RWPE1 (cell line): ENCODE measurements at regions not wholly inside any gene's neighbourhood (a gene's known extent, or its start where the extent isn't known, plus 50 kb on each side); places are given as distances from the start of the nearest gene placed in this dataset.

ENCODE experiments used
- CTCF ChIA-PET: fragments of 350-600 bp; sonication (Branson Sonifier 250); formaldehyde crosslinking; extraction: SDS; loops from one replicate; lab custom pipeline; 2021; lab: Yijun Ruan, JAX
- POLR2A ChIA-PET: fragments of 400-600 bp; formaldehyde crosslinking; extraction: SDS; loops from one replicate; lab custom pipeline; 2020; ENCODE audit warnings: antibody characterized with exemption; ENCODE audit not compliant: low non-redundant PET; lab: Yijun Ruan, JAX
- DNase-seq: peaks from one replicate; pipeline ENCODE4 v3.0.0; 2012; ENCODE audit warnings: low spot score
- H3K27ac ChIP-seq: fragments of 450-650 bp; 2 replicates; pipeline ENCODE4 v1.5.1; 2017
- TF ChIP-seq, protein P1 (sequence below): fragments of 450-650 bp; conservative IDR thresholded peaks from 2 replicates; pipeline ENCODE4 v1.5.1; 2017; ENCODE audit warnings: low read depth, mild to moderate bottlenecking

DNA sequence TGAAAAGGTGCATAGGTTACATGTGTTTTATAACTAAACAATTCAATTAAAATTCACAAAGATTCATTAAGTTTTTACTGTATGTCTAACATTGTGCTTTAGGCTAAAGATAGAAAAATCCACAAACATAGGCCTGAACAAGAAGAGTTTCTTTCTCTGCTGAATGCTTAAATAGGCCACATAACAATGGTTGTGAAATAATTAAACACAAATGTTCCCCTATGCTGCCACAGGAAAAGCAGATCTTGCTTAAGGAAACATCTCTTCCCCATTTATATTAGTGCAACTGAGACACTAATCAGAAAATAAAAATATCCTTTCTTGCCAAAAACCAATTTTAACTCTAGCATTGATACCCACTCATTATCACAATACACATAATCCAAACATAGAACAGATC lies 725.4 kb upstream of the DPPA4 start:
- no peak overlapping the region for H3K27ac ChIP-seq
- ChIA-PET CTCF (no interaction called here), POLR2A (no interaction called here)
- DNase-seq: no peak
- TF ChIP-seq, protein P1, sequence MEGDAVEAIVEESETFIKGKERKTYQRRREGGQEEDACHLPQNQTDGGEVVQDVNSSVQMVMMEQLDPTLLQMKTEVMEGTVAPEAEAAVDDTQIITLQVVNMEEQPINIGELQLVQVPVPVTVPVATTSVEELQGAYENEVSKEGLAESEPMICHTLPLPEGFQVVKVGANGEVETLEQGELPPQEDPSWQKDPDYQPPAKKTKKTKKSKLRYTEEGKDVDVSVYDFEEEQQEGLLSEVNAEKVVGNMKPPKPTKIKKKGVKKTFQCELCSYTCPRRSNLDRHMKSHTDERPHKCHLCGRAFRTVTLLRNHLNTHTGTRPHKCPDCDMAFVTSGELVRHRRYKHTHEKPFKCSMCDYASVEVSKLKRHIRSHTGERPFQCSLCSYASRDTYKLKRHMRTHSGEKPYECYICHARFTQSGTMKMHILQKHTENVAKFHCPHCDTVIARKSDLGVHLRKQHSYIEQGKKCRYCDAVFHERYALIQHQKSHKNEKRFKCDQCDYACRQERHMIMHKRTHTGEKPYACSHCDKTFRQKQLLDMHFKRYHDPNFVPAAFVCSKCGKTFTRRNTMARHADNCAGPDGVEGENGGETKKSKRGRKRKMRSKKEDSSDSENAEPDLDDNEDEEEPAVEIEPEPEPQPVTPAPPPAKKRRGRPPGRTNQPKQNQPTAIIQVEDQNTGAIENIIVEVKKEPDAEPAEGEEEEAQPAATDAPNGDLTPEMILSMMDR: no peak

DNA sequence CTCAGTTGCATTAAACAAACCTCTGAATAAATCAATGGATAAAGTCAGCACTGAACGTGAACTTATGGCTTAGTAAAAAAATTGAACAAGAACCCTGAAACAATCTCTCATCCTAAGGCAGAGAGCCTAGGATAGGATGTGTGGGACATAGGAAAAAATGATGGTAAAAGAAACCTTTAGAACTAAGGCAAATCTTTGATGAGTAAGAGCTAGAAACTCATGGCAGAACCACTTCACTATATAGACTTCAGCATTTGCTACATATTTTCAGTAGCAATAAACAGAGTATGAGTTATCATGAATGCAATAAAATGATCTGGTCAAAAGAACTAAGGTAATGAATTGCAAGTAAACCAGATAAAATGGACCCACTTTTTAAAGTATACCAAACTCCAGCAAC lies 725.8 kb upstream of the DPPA4 start:
- no peak for DNase-seq
- CTCF ChIA-PET: no interaction called here
- H3K27ac ChIP-seq: no peak overlapping the region
- TF ChIP-seq, protein P1: no peak
- POLR2A ChIA-PET: no interaction called here

- CTCF ChIA-PET: no interaction called here
- DNase-seq: no peak
- POLR2A ChIA-PET: no interaction called here
- H3K27ac ChIP-seq: no peak overlapping the region
- TF ChIP-seq, protein P1: no peak
Measured at GRCh38 chr3:110066206-110066605, 728.9 kb upstream of the DPPA4 start.

- ChIA-PET CTCF (interaction anchor here (0.6 kb wide), 1 partner anchor 39 kb away, joined by 3 read pairs; no protein-coding TSS in a partner anchor), POLR2A (no interaction called here)
- TF ChIP-seq, protein P1: no peak
- DNase-seq: no peak
- H3K27ac ChIP-seq: no peak overlapping the region
Measured at GRCh38 chr3:110067527-110067926, 730.2 kb upstream of the DPPA4 start.

- TF ChIP-seq, protein P1: no peak
- H3K27ac ChIP-seq: no peak overlapping the region
- CTCF ChIA-PET: interaction anchor here (0.6 to 0.7 kb wide), 2 partner anchors 124 to 1325 kb away, joined by 3 read pairs; no protein-coding TSS in a partner anchor
- no peak for DNase-seq
- POLR2A ChIA-PET: no interaction called here
Measured at GRCh38 chr3:110069761-110070160, 732.4 kb upstream of the DPPA4 start.

GRCh38 chr3:110070161-110070916 lies 733.0 kb upstream of the DPPA4 start:
- ChIA-PET CTCF (interaction anchor here (0.6 to 0.7 kb wide), 2 partner anchors 124 to 1325 kb away, joined by 3 read pairs; no protein-coding TSS in a partner anchor), POLR2A (no interaction called here)

More at GRCh38 chr3:110070161-110070916, 733.0 kb upstream of the DPPA4 start:
- DNase-seq: no peak
- H3K27ac ChIP-seq: no peak overlapping the region
- TF ChIP-seq, protein P1: no peak
